Cardiac muscle cell (in vitro differentiated cells and primary cell): ENCODE measurements at regions not wholly inside any gene's neighbourhood (a gene's known extent, or its start where the extent isn't known, plus 50 kb on each side); places are given as distances from the start of the nearest gene placed in this dataset.
A peak's percentile ranks its signal among the peaks of the same experiment; 100 is the strongest.

ENCODE experiments used
- DNase-seq, 2 donors: peaks; one replicate each; pipeline versions ENCODE4 v3.0.0 to v3.0.0-alpha.2; 2010 to 2017; ENCODE audit warnings: low read depth in 1 of 2, low spot score in 1 of 2
- H3K27ac ChIP-seq: fragments of 200-600 bp; sonication (generic); 2 replicates; pipeline ENCODE4 v1.5.1; 2016
- H3K27me3 ChIP-seq: fragments of 200-600 bp; sonication (generic); 2 replicates; pipeline ENCODE4 v1.6.0; 2016; ENCODE audit warnings: control low read depth
- H3K36me3 ChIP-seq: fragments of 200-600 bp; sonication (generic); 2 replicates; pipeline ENCODE4 v1.5.1; 2016; ENCODE audit warnings: control low read depth
- H3K4me1 ChIP-seq: fragments of 200-600 bp; sonication (generic); 2 replicates; pipeline ENCODE4 v1.8.1; 2017; ENCODE audit warnings: low read depth, mild to moderate bottlenecking, mixed run types
- H3K4me3 ChIP-seq: fragments of 200-600 bp; sonication (generic); 2 replicates; pipeline ENCODE4 v1.5.1; 2016; ENCODE audit warnings: mild to moderate bottlenecking
- H3K9me3 ChIP-seq: fragments of 200-600 bp; sonication (generic); 2 replicates; pipeline ENCODE4 v1.5.1; 2017; ENCODE audit warnings: low read depth, mild to moderate bottlenecking, control low read depth
- CTCF ChIP-seq: IDR thresholded peaks from 2 replicates; pipeline ENCODE4 v1.5.1; 2012; ENCODE audit warnings: low read depth, mild to moderate bottlenecking, low read length

GRCh38 chr2:206853915-206854314 lies 85.4 kb upstream of the CPO start:
- H3K27me3 ChIP-seq = no peaks in the 10 kb centered on the region
- H3K4me3 ChIP-seq = no peak overlapping the region
- DNase-seq = no peak
- H3K27ac ChIP-seq = no peak overlapping the region
- peaks cover 16% of the 10 kb centered on the region for H3K4me1 ChIP-seq
- H3K36me3 ChIP-seq = no peaks in the 10 kb centered on the region
- TF ChIP-seq CTCF = no peak
- no peaks in the 10 kb centered on the region for H3K9me3 ChIP-seq

GRCh38 chr2:206855585-206856433 lies 83.5 kb upstream of the CPO start:
- H3K4me3 ChIP-seq = no peak overlapping the region
- no peak for TF ChIP-seq CTCF
- no peaks in the 10 kb centered on the region for H3K9me3 ChIP-seq
- peaks cover 16% of the 10 kb centered on the region for H3K4me1 ChIP-seq
- DNase-seq = peak in 1 of 2 donors; percentile 61
- no peaks in the 10 kb centered on the region for H3K27me3 ChIP-seq
- peak overlapping the region; percentile 83 for H3K27ac ChIP-seq
- H3K36me3 ChIP-seq = no peaks in the 10 kb centered on the region

- no peaks in the 10 kb centered on the region for H3K36me3 ChIP-seq
- peaks cover 16% of the 10 kb centered on the region for H3K4me1 ChIP-seq
- H3K4me3 ChIP-seq = no peak overlapping the region
- H3K9me3 ChIP-seq = no peaks in the 10 kb centered on the region
- no peaks in the 10 kb centered on the region for H3K27me3 ChIP-seq
- peak overlapping the region; percentile 83 for H3K27ac ChIP-seq
- TF ChIP-seq CTCF = no peak
- peak in 1 of 2 donors; percentile 15 for DNase-seq
Observed at GRCh38 chr2:206856513-206856912, 82.8 kb upstream of the CPO start.

GRCh38 chr2:206858687-206859329 lies 80.5 kb upstream of the CPO start:
- no peaks in the 10 kb centered on the region for H3K27me3 ChIP-seq
- no peaks in the 10 kb centered on the region for H3K9me3 ChIP-seq
- peaks cover 31% of the 10 kb centered on the region for H3K4me1 ChIP-seq
- H3K4me3 ChIP-seq = no peak overlapping the region
- TF ChIP-seq CTCF = no peak
- H3K27ac ChIP-seq = no peak overlapping the region
- DNase-seq = no peak
- no peaks in the 10 kb centered on the region for H3K36me3 ChIP-seq

GRCh38 chr2:206859330-206859739 lies 80.0 kb upstream of the CPO start:
- H3K36me3 ChIP-seq = no peaks in the 10 kb centered on the region
- no peaks in the 10 kb centered on the region for H3K27me3 ChIP-seq
- H3K4me1 ChIP-seq = peaks cover 32% of the 10 kb centered on the region
- H3K4me3 ChIP-seq = no peak overlapping the region
- DNase-seq = no peak
- no peak overlapping the region for H3K27ac ChIP-seq
- TF ChIP-seq CTCF = no peak
- H3K9me3 ChIP-seq = no peaks in the 10 kb centered on the region
